H9 (cell line): ENCODE measurements at regions not wholly inside any gene's neighbourhood (a gene's known extent, or its start where the extent isn't known, plus 50 kb on each side); places are given as distances from the start of the nearest gene placed in this dataset.

ENCODE experiments used
- DNase-seq: peaks from one replicate; pipeline ENCODE4 v3.0.0-alpha.2; 2017
- H2AFZ ChIP-seq: one replicate; pipeline ENCODE4 v1.6.1; 2013; ENCODE audit warnings: mild to moderate bottlenecking, low read length, control low read depth, moderate library complexity
- H2AK5ac ChIP-seq: 2 replicates; pipeline ENCODE4 v1.6.1; 2013; ENCODE audit warnings: low read length, control low read depth, mixed read lengths; ENCODE audit not compliant: insufficient read length
- H2BK120ac ChIP-seq: one replicate; pipeline ENCODE4 v1.6.1; 2013; ENCODE audit warnings: low read depth, mild to moderate bottlenecking, low read length, control low read depth, inconsistent platforms; ENCODE audit not compliant: poor library complexity, severe bottlenecking
- H2BK12ac ChIP-seq: 2 replicates; pipeline ENCODE4 v1.6.1; 2013; ENCODE audit warnings: low read length, control low read depth, mixed read lengths, low read depth; ENCODE audit not compliant: insufficient read length
- H2BK15ac ChIP-seq: 2 replicates; pipeline ENCODE4 v1.6.1; 2013; ENCODE audit warnings: low read depth, low read length, control low read depth
- H2BK20ac ChIP-seq: one replicate; pipeline ENCODE4 v1.6.1; 2013; ENCODE audit warnings: low read depth, mild to moderate bottlenecking, low read length, control low read depth, inconsistent platforms; ENCODE audit not compliant: poor library complexity, severe bottlenecking
- H2BK5ac ChIP-seq: 2 replicates; pipeline ENCODE4 v1.6.1; 2013; ENCODE audit warnings: low read length, control low read depth, mixed read lengths; ENCODE audit not compliant: insufficient read length
- H3K14ac ChIP-seq: 2 replicates; pipeline ENCODE4 v1.6.1; 2013; ENCODE audit warnings: low read length, control low read depth; ENCODE audit not compliant: insufficient read depth
- H3K18ac ChIP-seq: 2 replicates; pipeline ENCODE4 v1.6.1; 2013; ENCODE audit warnings: low read depth, mild to moderate bottlenecking, mixed read lengths, low read length, control low read depth; ENCODE audit not compliant: insufficient read length
- H3K23ac ChIP-seq: 2 replicates; pipeline ENCODE4 v1.6.1; 2013; ENCODE audit warnings: low read length, control low read depth, mixed read lengths, low read depth; ENCODE audit not compliant: insufficient read length
- H3K23me2 ChIP-seq: 2 replicates; pipeline ENCODE4 v1.6.1; 2013; ENCODE audit warnings: low read depth, mild to moderate bottlenecking, mixed read lengths, low read length, control low read depth; ENCODE audit not compliant: insufficient read length, poor library complexity, severe bottlenecking
- H3K27ac ChIP-seq: 2 replicates; pipeline ENCODE4 v1.5.1; 2013; ENCODE audit warnings: low read length, control low read depth, mixed read lengths, low read depth; ENCODE audit not compliant: insufficient read length
- H3K27me3 ChIP-seq: 2 replicates; pipeline ENCODE4 v1.6.1; 2013; ENCODE audit warnings: low read length, control low read depth, inconsistent platforms; ENCODE audit not compliant: insufficient read depth
- H3K4ac ChIP-seq: 2 replicates; pipeline ENCODE4 v1.6.1; 2013; ENCODE audit warnings: low read depth, mild to moderate bottlenecking, control low read depth, inconsistent platforms, low read length, moderate library complexity
- H3K4me1 ChIP-seq: 2 replicates; pipeline ENCODE4 v1.6.1; 2013; ENCODE audit warnings: low read length, control low read depth, inconsistent platforms; ENCODE audit not compliant: insufficient read depth
- H3K4me2 ChIP-seq: 2 replicates; pipeline ENCODE4 v1.6.1; 2013; ENCODE audit warnings: low read length, control low read depth, mixed read lengths; ENCODE audit not compliant: insufficient read length, insufficient read depth
- H3K56ac ChIP-seq: 2 replicates; pipeline ENCODE4 v1.6.1; 2013; ENCODE audit warnings: low read depth, mild to moderate bottlenecking, mixed read lengths, low read length, control low read depth; ENCODE audit not compliant: insufficient read length
- H3K79me1 ChIP-seq: 2 replicates; pipeline ENCODE4 v1.6.1; 2013; ENCODE audit warnings: low read depth, mild to moderate bottlenecking, moderate library complexity, low read length, control low read depth, inconsistent platforms; ENCODE audit not compliant: insufficient read depth, poor library complexity, severe bottlenecking
- H3K79me2 ChIP-seq: 2 replicates; pipeline ENCODE4 v1.6.1; 2013; ENCODE audit warnings: low read length, control low read depth, inconsistent platforms; ENCODE audit not compliant: insufficient read depth
- H3K9ac ChIP-seq: 2 replicates; pipeline ENCODE4 v1.6.1; 2013; ENCODE audit warnings: low read length, control low read depth, mixed read lengths; ENCODE audit not compliant: insufficient read length; ENCODE audit errors: extremely low read depth
- H3K9me3 ChIP-seq: one replicate; pipeline ENCODE4 v1.6.1; 2013; ENCODE audit warnings: low read depth, low read length, inconsistent platforms; ENCODE audit not compliant: control insufficient read depth
- H3T11ph ChIP-seq: one replicate; pipeline ENCODE4 v1.6.1; 2013; ENCODE audit warnings: mild to moderate bottlenecking, low read length, control low read depth, inconsistent platforms
- H4K20me1 ChIP-seq: one replicate; pipeline ENCODE4 v1.6.1; 2013; ENCODE audit not compliant: control insufficient read depth, insufficient read length, insufficient read depth
- H4K5ac ChIP-seq: 2 replicates; pipeline ENCODE4 v1.6.1; 2013; ENCODE audit warnings: low read depth, mild to moderate bottlenecking, mixed read lengths, low read length, control low read depth; ENCODE audit not compliant: insufficient read length
- H4K8ac ChIP-seq: replicated peaks from 2 replicates; pipeline ENCODE4 v1.6.1; 2013; ENCODE audit warnings: low read length, control low read depth, mixed read lengths, low read depth; ENCODE audit not compliant: insufficient read length
- H4K91ac ChIP-seq: 2 replicates; pipeline ENCODE4 v1.6.1; 2013; ENCODE audit warnings: low read depth, mild to moderate bottlenecking, moderate library complexity, mixed read lengths, low read length, control low read depth; ENCODE audit not compliant: insufficient read length
- H3K27ac Mint-ChIP-seq, 3 experiments: 2 replicates in 2 of 3; 3 replicates in 1 of 3; pipeline ENCODE4 v1.8.0; 2020 to 2021; ENCODE audit warnings: mixed read lengths in 3 of 3, mild to moderate bottlenecking in 1 of 3, moderate library complexity in 1 of 3
- H3K27me3 Mint-ChIP-seq: 2 replicates; pipeline ENCODE4 v1.8.0; 2021; ENCODE audit warnings: low read depth, mild to moderate bottlenecking, moderate library complexity, mixed read lengths
- H3K36me3 Mint-ChIP-seq, 3 experiments: 2 replicates in 2 of 3; 3 replicates in 1 of 3; pipeline ENCODE4 v1.8.0; 2020 to 2021; ENCODE audit warnings: low read depth in 3 of 3, mixed read lengths in 3 of 3; ENCODE audit not compliant: insufficient read depth in 1 of 3
- H3K4me1 Mint-ChIP-seq, 2 experiments: 2 replicates each; pipeline ENCODE4 v1.8.0; 2020; ENCODE audit warnings: mixed read lengths in 2 of 2
- H3K4me3 Mint-ChIP-seq, 2 experiments: 2 replicates in 1 of 2; 3 replicates in 1 of 2; pipeline ENCODE4 v1.8.0; 2020 to 2021; ENCODE audit warnings: mild to moderate bottlenecking in 2 of 2, mixed read lengths in 2 of 2, moderate library complexity in 1 of 2
- H3K9me3 Mint-ChIP-seq, 2 experiments: 2 replicates in 1 of 2; 3 replicates in 1 of 2; pipeline ENCODE4 v1.8.0; 2020; ENCODE audit warnings: mild to moderate bottlenecking in 2 of 2, mixed read lengths in 2 of 2, moderate library complexity in 1 of 2
- CTCF ChIP-seq: fragments of 200-600 bp; sonication (generic); conservative IDR thresholded peaks from 3 replicates; pipeline ENCODE4 v1.8.0; 2021; ENCODE audit warnings: antibody characterized with exemption, mild to moderate bottlenecking
- WGBS: extraction: QIAGEN DNeasy Blood & Tissue Kit; methylation state at CpG from one replicate; pipeline ENCODE4 v1.1.7; 2013; ENCODE audit warnings: missing lambda C conversion rate, low lambda C conversion rate, mixed read lengths; ENCODE audit not compliant: insufficient read length; ENCODE audit errors: extremely low coverage; 5-methylcytosine and 5-hydroxymethylcytosine counted together

GRCh38 chrX:124229374-124229773 is 103.1 kb upstream of the TEX13D start:
- Histone ChIP-seq H3K4me1 (peaks cover 3% of the 10 kb centered on the region; the same call in 1 of the 2 replicates), H2AK5ac (no peak overlapping the region), H3K56ac (no peak overlapping the region), H3K79me1 (no peaks in the 10 kb centered on the region), H2BK20ac (no peak overlapping the region), H3K23ac (no peak overlapping the region), H3K79me2 (no peaks in the 10 kb centered on the region), H3K23me2 (no peaks in the 10 kb centered on the region), H4K91ac (no peak overlapping the region), H3K9me3 (peaks cover 11% of the 10 kb centered on the region), H2AFZ (no peak overlapping the region), H2BK5ac (no peak overlapping the region), H4K8ac (no peak overlapping the region), H3K4me2 (no peak overlapping the region), H3K4ac (no peak overlapping the region), H3K27ac (no peak overlapping the region), H2BK15ac (no peak overlapping the region), H4K5ac (no peak overlapping the region), H3T11ph (no peak overlapping the region), H3K18ac (no peak overlapping the region), H3K27me3 (no peaks in the 10 kb centered on the region), H2BK120ac (no peak overlapping the region), H2BK12ac (no peak overlapping the region), H3K9ac (no peak overlapping the region), H3K14ac (no peak overlapping the region), H4K20me1 (no peaks in the 10 kb centered on the region)
- Mint-ChIP-seq H3K27me3 (peaks cover 53% of the 10 kb centered on the region), H3K9me3 (peaks cover 8 to 10% of the 10 kb centered on the region in 2 experiments), H3K4me3 (no peak overlapping the region; a peak in 1 of 5 replicates), H3K36me3 (peaks cover 0 to under 1% (median 0%) of the 10 kb centered on the region in 3 experiments; a peak in 2 of 7 replicates), H3K27ac (peak overlapping the region in 1 of 3 experiments; percentile 94; a peak in 3 of 7 replicates), H3K4me1 (peaks cover 58 to 61% of the 10 kb centered on the region in 2 experiments)
- TF ChIP-seq CTCF, result no peak
- DNase-seq, result no peak
- WGBS, result no CpG with 5 or more reads among the region's 4 CpGs
